HAP-1 (cell line): ENCODE measurements at regions not wholly inside any gene's neighbourhood (a gene's known extent, or its start where the extent isn't known, plus 50 kb on each side); places are given as distances from the start of the nearest gene placed in this dataset.

Experiments
- DNase-seq, 2 experiments: peaks; one replicate each; pipeline ENCODE4 v3.0.0-alpha.2; 2016 to 2020; ENCODE audit warnings: low spot score in 2 of 2
- H3K27me3 ChIP-seq: fragments of 250-450 bp; sonication (Bioruptor Pico); 2 replicates; pipeline ENCODE4 v1.5.1; 2020; ENCODE audit warnings: low read depth, mild to moderate bottlenecking, moderate library complexity
- H3K36me3 ChIP-seq: fragments of 250-450 bp; sonication (Bioruptor Pico); replicated peaks from 2 replicates; pipeline ENCODE4 v1.5.1; 2020; ENCODE audit warnings: mild to moderate bottlenecking
- H3K4me1 ChIP-seq: fragments of 250-450 bp; sonication (Bioruptor Pico); 2 replicates; pipeline ENCODE4 v1.5.1; 2020; ENCODE audit warnings: mild to moderate bottlenecking
- H3K4me3 ChIP-seq: fragments of 250-450 bp; sonication (Bioruptor Pico); 2 replicates; pipeline ENCODE4 v1.5.1; 2020; ENCODE audit warnings: mild to moderate bottlenecking, moderate library complexity
- H3K9me3 ChIP-seq: fragments of 250-450 bp; sonication (Bioruptor Pico); 2 replicates; pipeline ENCODE4 v1.5.1; 2020; ENCODE audit warnings: mild to moderate bottlenecking, moderate library complexity
- in situ Hi-C: fragments of 300-500 bp; cut with MboI; formaldehyde crosslinking; loops from 3 replicates; pipeline ENCODE4 v1.14.3; 2020; ENCODE audit warnings: low sequenced_read_pairs, inconsistent platforms, mixed read lengths

GRCh38 chr7:21293771-21294170, 134.1 kb upstream of the SP4 start:
- H3K27me3 ChIP-seq: no peaks in the 10 kb centered on the region
- no peaks in the 10 kb centered on the region for H3K36me3 ChIP-seq
- peak; percentile 38 to 55 for DNase-seq
- H3K4me1 ChIP-seq: no peaks in the 10 kb centered on the region
- no peak overlapping the region for H3K4me3 ChIP-seq
- in situ Hi-C loops: no loop called here
- H3K9me3 ChIP-seq: no peaks in the 10 kb centered on the region

- H3K9me3 ChIP-seq: no peaks in the 10 kb centered on the region
- peaks cover 20% of the 10 kb centered on the region for H3K4me1 ChIP-seq
- in situ Hi-C loops: no loop called here
- no peak for DNase-seq
- no peaks in the 10 kb centered on the region for H3K36me3 ChIP-seq
- H3K27me3 ChIP-seq: no peaks in the 10 kb centered on the region
- no peak overlapping the region for H3K4me3 ChIP-seq
Measured at GRCh38 chr7:21299766-21300165, 128.1 kb upstream of the SP4 start.

- peak in 1 of 2 experiments; percentile 31 for DNase-seq
- Histone ChIP-seq H3K9me3 (no peaks in the 10 kb centered on the region), H3K4me3 (no peak overlapping the region), H3K36me3 (no peaks in the 10 kb centered on the region), H3K27me3 (no peaks in the 10 kb centered on the region), H3K4me1 (peaks cover 29% of the 10 kb centered on the region)
- in situ Hi-C loops: no loop called here
Measured at GRCh38 chr7:21300692-21301091, 127.2 kb upstream of the SP4 start.

- H3K27me3 ChIP-seq: no peaks in the 10 kb centered on the region
- H3K4me3 ChIP-seq: no peak overlapping the region
- peak; percentile 57 to 72 for DNase-seq
- H3K4me1 ChIP-seq: peaks cover 33% of the 10 kb centered on the region
- peaks cover 4% of the 10 kb centered on the region for H3K9me3 ChIP-seq
- H3K36me3 ChIP-seq: no peaks in the 10 kb centered on the region
- in situ Hi-C loops: no loop called here
Measured at GRCh38 chr7:21304808-21305375, 123.0 kb upstream of the SP4 start.

- in situ Hi-C loops: no loop called here
- Histone ChIP-seq H3K36me3 (no peaks in the 10 kb centered on the region), H3K4me1 (peaks cover 33% of the 10 kb centered on the region), H3K27me3 (no peaks in the 10 kb centered on the region), H3K9me3 (peaks cover 4% of the 10 kb centered on the region), H3K4me3 (no peak overlapping the region)
- DNase-seq: peak; percentile 25 to 87
Measured at GRCh38 chr7:21305455-21306235, 122.2 kb upstream of the SP4 start.

- in situ Hi-C loops: no loop called here
- Histone ChIP-seq H3K36me3 (no peaks in the 10 kb centered on the region), H3K4me1 (peaks cover 21% of the 10 kb centered on the region), H3K9me3 (no peaks in the 10 kb centered on the region), H3K4me3 (no peak overlapping the region), H3K27me3 (no peaks in the 10 kb centered on the region)
- DNase-seq: no peak
Measured at GRCh38 chr7:21314954-21315353, 112.9 kb upstream of the SP4 start.

GRCh38 chr7:21317966-21318915, 109.6 kb upstream of the SP4 start:
- Histone ChIP-seq H3K4me1 (peaks cover 21% of the 10 kb centered on the region), H3K4me3 (no peak overlapping the region), H3K27me3 (no peaks in the 10 kb centered on the region), H3K9me3 (no peaks in the 10 kb centered on the region), H3K36me3 (no peaks in the 10 kb centered on the region)
- DNase-seq: peak; percentile 27 to 85
- in situ Hi-C loops: no loop called here

GRCh38 chr7:21318916-21319270, 109.0 kb upstream of the SP4 start:
- H3K9me3 ChIP-seq: no peaks in the 10 kb centered on the region
- in situ Hi-C loops: no loop called here
- no peak overlapping the region for H3K4me3 ChIP-seq
- no peak for DNase-seq
- no peaks in the 10 kb centered on the region for H3K36me3 ChIP-seq
- H3K4me1 ChIP-seq: peaks cover 21% of the 10 kb centered on the region
- H3K27me3 ChIP-seq: no peaks in the 10 kb centered on the region

GRCh38 chr7:21326241-21326640, 101.6 kb upstream of the SP4 start:
- no peaks in the 10 kb centered on the region for H3K27me3 ChIP-seq
- H3K4me3 ChIP-seq: no peak overlapping the region
- DNase-seq: no peak
- H3K36me3 ChIP-seq: no peaks in the 10 kb centered on the region
- H3K4me1 ChIP-seq: no peaks in the 10 kb centered on the region
- H3K9me3 ChIP-seq: no peaks in the 10 kb centered on the region
- in situ Hi-C loops: no loop called here

- no peaks in the 10 kb centered on the region for H3K4me1 ChIP-seq
- in situ Hi-C loops: no loop called here
- H3K36me3 ChIP-seq: no peaks in the 10 kb centered on the region
- H3K27me3 ChIP-seq: no peaks in the 10 kb centered on the region
- no peak overlapping the region for H3K4me3 ChIP-seq
- no peaks in the 10 kb centered on the region for H3K9me3 ChIP-seq
- no peak for DNase-seq
Measured at GRCh38 chr7:21326921-21327320, 101.0 kb upstream of the SP4 start.

- Histone ChIP-seq H3K27me3 (no peaks in the 10 kb centered on the region), H3K4me1 (no peaks in the 10 kb centered on the region), H3K9me3 (no peaks in the 10 kb centered on the region), H3K36me3 (no peaks in the 10 kb centered on the region), H3K4me3 (no peak overlapping the region)
- in situ Hi-C loops: no loop called here
- DNase-seq: no peak
Measured at GRCh38 chr7:21327422-21328409, 100.2 kb upstream of the SP4 start.

GRCh38 chr7:21330462-21331178, 97.3 kb upstream of the SP4 start:
- Histone ChIP-seq H3K27me3 (no peaks in the 10 kb centered on the region), H3K9me3 (no peaks in the 10 kb centered on the region), H3K4me3 (no peak overlapping the region), H3K4me1 (no peaks in the 10 kb centered on the region), H3K36me3 (no peaks in the 10 kb centered on the region)
- in situ Hi-C loops: no loop called here
- DNase-seq: no peak
